ENCODE measurements at regions not wholly inside any gene's neighbourhood (a gene's known extent, or its start where the extent isn't known, plus 50 kb on each side); places are given as distances from the start of the nearest gene placed in this dataset.

DNA sequence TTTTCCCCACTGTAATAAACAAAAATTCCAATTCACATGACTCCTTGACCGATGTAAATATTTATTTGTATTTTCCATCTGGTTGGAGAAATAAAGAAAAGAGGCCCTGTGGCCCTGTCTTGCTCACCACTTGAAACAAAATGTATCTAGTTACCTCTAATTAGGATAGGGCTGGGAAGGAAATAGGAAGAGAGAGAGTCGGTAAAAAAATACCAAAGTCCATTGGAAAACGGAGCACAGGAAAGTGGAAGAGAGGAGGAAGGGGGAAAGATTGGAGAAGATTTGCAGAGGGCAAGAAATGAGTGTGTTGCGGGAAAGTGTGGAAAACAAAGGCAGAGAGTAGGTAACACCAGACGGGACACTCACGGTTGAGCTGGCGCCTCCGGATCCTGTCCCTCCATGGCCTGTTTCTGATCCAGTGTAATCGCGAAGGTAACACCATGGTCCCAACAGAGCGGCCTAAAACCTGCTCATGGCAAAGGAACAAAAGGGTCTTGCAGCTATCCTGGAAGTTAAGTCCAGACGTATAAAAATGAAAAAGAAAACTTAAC, 105.8 kb upstream of the RIPOR2 start:
- DNase-seq: no peak

DNA sequence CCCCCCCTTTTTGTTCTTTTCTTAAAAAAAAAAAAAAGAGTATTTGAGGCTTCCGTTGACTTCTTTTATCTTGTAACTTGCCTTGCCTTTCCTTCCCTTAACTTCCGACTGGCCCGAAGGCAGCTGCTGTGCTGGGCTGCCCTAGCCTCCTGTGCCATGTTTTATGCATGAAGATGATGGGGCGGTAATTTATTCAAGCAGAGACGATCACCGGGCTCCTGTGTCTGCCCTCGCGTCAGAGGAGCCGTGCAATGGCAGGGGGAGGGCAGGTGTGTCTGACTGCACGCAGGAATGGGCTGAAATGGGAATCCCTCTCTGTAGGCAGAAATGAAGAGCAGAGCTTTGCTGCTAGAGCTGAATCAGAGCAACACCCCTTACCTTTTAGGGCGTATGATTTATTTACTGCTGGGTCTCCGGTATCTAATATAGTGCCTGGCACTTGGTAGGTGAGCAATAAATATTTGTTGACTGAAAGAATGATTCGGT, 106.3 kb upstream of the RIPOR2 start:
- DNase-seq: peak; percentile 51

GRCh38 chr6:25042536-25042935, 106.8 kb upstream of the RIPOR2 start:
- DNase-seq: no peak

GRCh38 chr6:25042984-25043725, 107.4 kb upstream of the RIPOR2 start:
- no peak for DNase-seq

DNA sequence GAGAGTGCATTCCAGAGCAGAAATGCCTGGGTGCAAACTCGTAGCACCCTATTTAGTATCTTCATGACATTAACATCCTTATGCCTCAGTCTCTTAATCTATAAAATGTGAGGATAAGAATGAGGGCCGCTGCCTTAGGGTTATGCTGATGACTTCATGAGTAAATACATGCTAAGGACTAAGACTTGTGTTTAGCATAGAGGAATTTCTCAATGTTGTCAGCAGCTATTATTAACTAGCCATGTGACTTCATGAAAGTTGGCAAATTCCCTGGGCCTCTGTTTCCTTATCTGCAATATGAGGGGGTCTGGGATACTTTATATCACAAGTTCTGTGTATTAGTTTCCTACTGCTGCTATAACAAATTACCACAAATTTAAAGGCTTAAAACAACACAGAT, 108.1 kb upstream of the RIPOR2 start:
- DNase-seq: no peak

GRCh38 chr6:25046942-25047341, 111.2 kb upstream of the RIPOR2 start:
- no peak for DNase-seq

GRCh38 chr6:25050356-25050755, 114.6 kb upstream of the RIPOR2 start:
- peak; percentile 82 for DNase-seq

DNA sequence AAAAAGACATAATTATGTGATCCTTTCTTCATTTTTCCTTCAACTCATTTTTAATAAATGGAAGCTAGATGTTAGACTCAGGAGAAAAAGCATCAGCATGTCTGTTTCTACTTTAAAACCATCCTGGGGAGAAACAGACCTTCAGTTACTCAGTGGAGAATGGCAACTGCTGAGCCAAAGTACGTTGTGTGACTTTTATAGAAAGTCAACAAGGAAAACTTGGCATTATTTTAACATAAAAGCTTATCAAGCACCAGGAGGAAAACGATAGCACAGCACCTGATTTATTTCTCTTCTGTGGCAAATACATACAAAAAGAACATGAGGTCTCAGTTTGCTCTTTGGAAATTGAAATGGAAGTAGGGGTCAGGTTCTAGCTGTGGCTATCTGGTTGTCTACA, 115.3 kb upstream of the RIPOR2 start:
- DNase-seq: no peak

DNA sequence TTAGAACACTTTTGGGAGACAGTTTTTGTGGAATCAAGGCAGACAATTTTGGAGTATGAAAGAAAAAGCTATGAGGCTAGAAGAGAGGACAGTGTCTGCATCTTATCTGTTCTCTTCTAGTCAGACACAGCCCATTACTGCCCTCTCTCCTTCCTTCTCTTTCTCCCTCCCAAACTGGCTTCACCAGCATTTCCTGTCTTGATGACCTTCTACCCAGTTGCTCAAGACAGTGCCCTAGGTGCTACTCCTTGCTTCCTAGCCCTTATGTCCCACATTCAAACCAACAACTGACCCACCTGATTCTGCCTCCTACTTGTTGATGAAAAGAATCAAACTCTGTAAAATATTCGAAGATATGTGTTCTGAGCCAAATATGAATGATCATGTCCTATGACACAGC, 116.4 kb upstream of the RIPOR2 start:
- no peak for DNase-seq

GRCh38 chr6:25053875-25054371, 118.2 kb upstream of the RIPOR2 start:
- peak; percentile 58 for DNase-seq

- no peak for DNase-seq
Measured at GRCh38 chr6:25054469-25054868, 118.7 kb upstream of the RIPOR2 start.

- DNase-seq: peak; percentile 91
Measured at GRCh38 chr6:25056130-25056529, 120.4 kb upstream of the RIPOR2 start.

DNA sequence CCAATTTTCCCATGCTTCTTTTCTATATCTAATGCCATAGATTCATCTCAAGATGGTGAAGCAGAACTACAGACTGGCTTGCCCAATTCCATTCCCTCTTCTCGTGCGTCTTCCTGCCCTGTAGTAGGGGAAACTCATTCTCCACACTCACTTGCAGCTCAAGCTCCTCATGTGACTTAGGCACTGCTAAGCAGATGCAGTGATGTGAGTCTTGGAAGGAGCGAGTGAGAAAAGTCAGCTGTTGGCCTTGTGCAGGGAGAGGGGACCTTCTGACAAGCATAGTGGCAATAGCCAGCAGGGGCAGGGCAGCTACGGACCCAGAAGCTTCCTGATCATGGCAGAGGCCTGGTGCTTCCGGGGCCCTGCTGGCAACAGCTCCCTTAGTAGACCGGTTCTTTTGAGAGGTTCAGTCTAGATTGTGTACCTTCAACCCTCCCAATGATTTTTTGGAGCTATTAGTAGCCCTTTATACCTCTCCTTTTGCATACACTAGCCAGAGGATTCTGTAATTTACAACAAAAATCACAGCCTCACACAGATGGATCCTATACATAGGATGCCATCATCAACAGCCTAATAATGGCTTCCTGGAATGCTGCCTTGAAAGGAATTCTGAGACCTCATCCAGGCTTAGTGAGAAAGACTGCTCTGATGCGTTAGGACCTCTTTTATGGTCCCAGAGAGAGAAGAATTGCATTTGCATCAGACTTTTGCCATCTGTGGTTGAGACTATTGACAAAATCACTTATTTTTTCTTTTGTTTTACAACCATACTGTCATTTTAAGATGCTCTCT, 121.5 kb upstream of the RIPOR2 start:
- no peak for DNase-seq

DNA sequence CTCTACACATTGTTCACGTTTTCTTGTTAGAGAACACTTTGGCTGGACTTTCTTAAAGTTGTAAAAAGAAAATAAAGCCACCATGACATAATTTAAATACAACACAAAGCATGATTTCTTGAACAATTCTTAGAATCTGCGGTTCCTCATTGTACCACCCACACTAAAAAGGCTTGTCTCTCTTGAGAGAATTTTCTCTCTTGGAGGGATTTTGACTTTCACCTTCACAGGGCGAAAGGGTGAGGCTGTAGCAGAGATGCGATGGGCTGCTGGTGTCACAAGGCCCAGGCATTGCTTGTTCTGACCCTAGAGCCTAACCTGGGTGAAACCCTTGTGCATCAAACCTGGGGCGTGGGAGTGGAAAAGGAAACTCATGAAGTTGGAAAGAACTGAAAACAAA, 122.7 kb upstream of the RIPOR2 start:
- DNase-seq: no peak

GRCh38 chr6:25058941-25059340, 123.2 kb upstream of the RIPOR2 start:
- DNase-seq: no peak

- no peak for DNase-seq
Measured at GRCh38 chr6:25060522-25060921, 124.8 kb upstream of the RIPOR2 start.

GRCh38 chr6:25061289-25061936, 125.7 kb upstream of the RIPOR2 start:
- no peak for DNase-seq

- DNase-seq: no peak
Measured at GRCh38 chr6:25062070-25062811, 126.5 kb upstream of the RIPOR2 start.

- DNase-seq: no peak
Measured at GRCh38 chr6:25064006-25064405, 128.2 kb upstream of the RIPOR2 start.

DNA sequence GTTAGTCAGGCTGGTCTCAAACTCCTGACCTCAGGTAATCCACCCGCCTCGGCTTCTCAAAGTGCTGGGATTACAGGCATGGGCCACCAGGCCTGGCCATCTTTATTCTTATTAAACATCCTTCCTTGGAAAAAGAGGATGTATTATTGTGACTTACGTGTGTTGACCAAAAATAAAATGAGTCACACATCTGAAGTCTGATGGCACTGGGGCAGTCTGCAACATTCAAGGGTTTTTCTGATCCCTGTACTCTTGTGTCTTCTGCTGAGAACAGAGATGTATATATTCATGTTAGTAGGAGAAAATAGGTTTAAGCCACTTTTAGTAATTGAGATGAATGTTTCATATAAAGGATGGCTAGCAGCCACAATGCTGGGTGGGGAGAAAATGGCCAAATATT, 129.9 kb upstream of the RIPOR2 start:
- DNase-seq: no peak

GRCh38 chr6:25066593-25066992, 130.8 kb upstream of the RIPOR2 start:
- no peak for DNase-seq

GRCh38 chr6:25068866-25069265, 133.1 kb upstream of the RIPOR2 start:
- DNase-seq: no peak

Measured in activated CD4-positive, alpha-beta T cell treated with anti-CD3 and anti-CD28 coated beads, Interleukin-2, Interleukin-6, amounts not matched to agents 100 ng/mL and 50 ng/mL, durations not matched to agents 16 hours and 8 hours (primary cell).